Mesodermal cell (in vitro differentiated cells): ENCODE measurements at regions not wholly inside any gene's neighbourhood (a gene's known extent, or its start where the extent isn't known, plus 50 kb on each side); places are given as distances from the start of the nearest gene placed in this dataset.

ENCODE experiments used
- H3K27ac ChIP-seq: 2 replicates; pipeline ENCODE4 v1.7.0; 2013; ENCODE audit warnings: mild to moderate bottlenecking, low read depth, low read length, moderate library complexity; ENCODE audit not compliant: severe bottlenecking
- H3K36me3 ChIP-seq: 2 replicates; pipeline ENCODE4 v1.7.1; 2013; ENCODE audit warnings: mild to moderate bottlenecking, low read length, moderate library complexity; ENCODE audit not compliant: control insufficient read depth, insufficient read depth
- H3K4me1 ChIP-seq: one replicate; pipeline ENCODE4 v1.7.1; 2013; ENCODE audit warnings: mild to moderate bottlenecking, low read length; ENCODE audit not compliant: insufficient read depth, control insufficient read depth, poor library complexity, severe bottlenecking
- H3K4me3 ChIP-seq: 2 replicates; pipeline ENCODE4 v1.7.0; 2013; ENCODE audit warnings: low read length, control low read depth, mild to moderate bottlenecking; ENCODE audit not compliant: insufficient read depth, poor library complexity, severe bottlenecking; ENCODE audit errors: extremely low read depth
- H3K9me3 ChIP-seq: 2 replicates; pipeline ENCODE4 v1.7.1; 2013; ENCODE audit warnings: mild to moderate bottlenecking, low read length, moderate library complexity; ENCODE audit not compliant: control insufficient read depth
- WGBS, 2 experiments: methylation state at CpG; one replicate each; pipeline ENCODE4 v1.1.5; 2013; ENCODE audit warnings: missing lambda C conversion rate in 2 of 2; ENCODE audit not compliant: insufficient coverage in 2 of 2; 5-methylcytosine and 5-hydroxymethylcytosine counted together

GRCh38 chr21:35963920-35964451 lies 96.3 kb downstream of the SETD4 start:
- Histone ChIP-seq H3K27ac (no peak overlapping the region), H3K4me1 (no peaks in the 10 kb centered on the region), H3K9me3 (no peaks in the 10 kb centered on the region), H3K36me3 (no peaks in the 10 kb centered on the region), H3K4me3 (no peak overlapping the region)
- WGBS, 2 experiments: 84 to 92% methylated on average over 6 to 7 of the region's 9 CpGs

- Histone ChIP-seq H3K27ac (no peak overlapping the region), H3K4me3 (no peak overlapping the region), H3K36me3 (no peaks in the 10 kb centered on the region), H3K4me1 (no peaks in the 10 kb centered on the region), H3K9me3 (no peaks in the 10 kb centered on the region)
- 83 to 100% methylated on average over 1 of the region's 2 CpGs for WGBS, 2 experiments
These were observed 97.4 kb downstream of the SETD4 start for GRCh38 chr21:35962917-35963316.

DNA sequence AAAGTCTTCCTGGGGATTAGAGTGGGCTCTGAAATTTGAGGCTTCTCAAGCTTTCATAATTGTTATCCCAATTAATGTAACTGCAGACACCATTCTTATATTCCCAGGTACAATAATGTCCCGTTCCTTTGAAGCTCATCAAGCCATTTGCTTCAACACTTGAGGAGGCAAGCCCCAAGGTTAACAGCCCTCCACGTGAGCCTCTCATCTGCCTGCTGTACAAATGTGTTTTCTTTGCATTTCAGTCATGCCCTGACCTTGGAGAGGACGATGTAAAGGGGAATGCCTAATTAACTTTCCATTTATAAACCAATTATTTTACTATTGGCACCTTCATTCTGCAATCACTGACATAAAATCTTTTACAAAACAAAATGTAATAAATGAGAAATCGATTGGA lies 106.3 kb downstream of the SETD4 start:
- WGBS, 2 experiments: 67 to 83% methylated on average over 2 of the region's 4 CpGs
- no peaks in the 10 kb centered on the region for H3K4me1 ChIP-seq
- no peak overlapping the region for H3K27ac ChIP-seq
- H3K9me3 ChIP-seq: no peaks in the 10 kb centered on the region
- no peak overlapping the region for H3K4me3 ChIP-seq
- no peaks in the 10 kb centered on the region for H3K36me3 ChIP-seq

DNA sequence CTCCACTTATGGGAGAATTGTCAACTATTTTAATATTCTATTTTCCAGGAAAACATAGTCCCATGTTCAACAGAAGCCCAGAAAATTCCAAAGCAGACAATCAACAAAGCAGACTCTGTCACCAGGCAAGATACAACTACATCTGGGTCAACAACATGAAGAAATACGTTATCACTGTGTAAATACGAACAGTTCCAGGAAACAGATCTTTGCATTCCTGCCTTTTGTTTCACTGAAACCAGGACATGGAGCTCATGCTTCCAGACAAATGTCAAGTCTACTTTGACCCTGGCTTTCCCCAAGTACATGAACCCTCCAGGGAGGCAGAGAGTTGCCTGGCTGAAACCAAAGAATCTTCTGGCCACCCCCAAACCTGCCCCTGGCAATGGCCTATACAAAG lies 106.7 kb downstream of the SETD4 start:
- Histone ChIP-seq H3K4me3 (no peak overlapping the region), H3K27ac (no peak overlapping the region), H3K36me3 (no peaks in the 10 kb centered on the region), H3K4me1 (no peaks in the 10 kb centered on the region), H3K9me3 (no peaks in the 10 kb centered on the region)
- 79 to 100% methylated on average over 2 of the region's 2 CpGs for WGBS, 2 experiments

- Histone ChIP-seq H3K9me3 (no peaks in the 10 kb centered on the region), H3K27ac (no peak overlapping the region)
- WGBS, 2 experiments: 67 to 88% methylated on average over 1 to 2 of the region's 2 CpGs
These were observed 107.5 kb downstream of the SETD4 start for GRCh38 chr21:35952651-35953340.

DNA sequence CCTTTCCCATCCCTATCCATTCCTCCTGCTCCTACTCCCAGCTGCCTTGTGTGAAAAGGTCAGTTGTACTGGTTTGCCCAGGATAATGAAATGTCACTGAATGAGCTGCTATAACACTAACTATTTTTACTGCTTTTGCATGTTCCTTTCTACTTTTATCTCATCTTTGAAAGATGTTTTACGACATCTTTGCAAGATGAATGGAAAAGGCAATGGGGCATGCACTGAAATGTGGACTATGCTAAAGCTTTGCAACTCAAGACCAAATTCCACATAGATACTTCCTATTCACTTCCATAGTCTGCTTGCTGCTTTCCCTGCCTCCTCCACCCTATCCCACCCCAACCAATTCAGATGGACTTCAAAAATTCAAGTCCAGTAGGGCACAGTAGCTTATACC lies 111.3 kb downstream of the SETD4 start:
- 80% methylated on average over 1 of the region's 1 CpG; no CpG with 5 or more reads in 1 of the 2 experiments for WGBS, 2 experiments

More at GRCh38 chr21:35952651-35953340, 107.5 kb downstream of the SETD4 start:
- H3K4me3 ChIP-seq: no peak overlapping the region
- no peaks in the 10 kb centered on the region for H3K36me3 ChIP-seq
- no peaks in the 10 kb centered on the region for H3K4me1 ChIP-seq

GRCh38 chr21:35945089-35945671 lies 115.1 kb downstream of the SETD4 start:
- no peak overlapping the region for H3K27ac ChIP-seq
- 88 to 100% methylated on average over 3 to 4 of the region's 6 CpGs for WGBS, 2 experiments
- no peaks in the 10 kb centered on the region for H3K9me3 ChIP-seq
- H3K4me1 ChIP-seq: no peaks in the 10 kb centered on the region
- no peaks in the 10 kb centered on the region for H3K36me3 ChIP-seq
- no peak overlapping the region for H3K4me3 ChIP-seq

More for the DNA sequence above, 111.3 kb downstream of the SETD4 start:
- Histone ChIP-seq H3K4me3 (no peak overlapping the region), H3K9me3 (no peaks in the 10 kb centered on the region), H3K27ac (no peak overlapping the region), H3K4me1 (no peaks in the 10 kb centered on the region), H3K36me3 (no peaks in the 10 kb centered on the region)

GRCh38 chr21:35943752-35944151 lies 116.6 kb downstream of the SETD4 start:
- Histone ChIP-seq H3K36me3 (no peaks in the 10 kb centered on the region), H3K27ac (no peak overlapping the region), H3K4me3 (no peak overlapping the region), H3K4me1 (no peaks in the 10 kb centered on the region), H3K9me3 (no peaks in the 10 kb centered on the region)
- 77 to 92% methylated on average over 2 to 3 of the region's 3 CpGs for WGBS, 2 experiments

DNA sequence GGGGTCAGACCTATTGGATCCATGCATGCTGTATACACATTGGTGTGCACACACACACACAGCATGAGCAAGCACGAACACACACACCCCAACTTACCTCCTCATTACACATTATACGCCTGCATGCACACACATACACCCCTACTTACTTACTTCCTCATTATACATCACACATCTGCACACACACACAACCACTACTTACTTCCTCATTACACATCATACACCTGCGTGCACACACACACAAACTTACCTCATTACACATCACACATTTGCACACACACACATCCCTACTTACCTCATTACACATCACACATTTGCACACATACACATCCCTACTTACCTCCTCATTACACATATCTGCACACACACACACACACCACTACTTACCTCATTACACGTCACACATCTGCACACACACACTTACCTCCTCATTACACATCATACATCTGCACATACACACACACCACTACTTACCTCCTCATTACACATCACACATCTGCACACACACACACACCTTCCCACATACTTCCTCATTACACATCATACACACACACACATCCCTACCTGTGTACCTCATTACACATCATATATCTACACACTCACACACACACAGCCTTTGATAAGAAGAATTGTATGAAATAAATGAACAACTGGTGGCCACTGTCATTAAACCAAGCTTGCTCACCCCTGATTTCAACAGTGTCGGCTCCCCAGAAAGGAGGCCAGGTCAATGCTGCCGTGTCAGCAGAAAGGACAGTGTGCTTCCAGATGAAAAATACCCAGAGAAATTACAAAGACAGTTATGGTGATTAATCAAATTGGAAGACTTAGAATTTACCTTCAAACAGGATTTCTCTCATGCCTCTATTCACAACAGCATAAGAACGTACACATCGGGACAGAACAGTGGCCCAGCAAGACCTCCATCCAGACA lies 117.8 kb downstream of the SETD4 start:
- H3K4me3 ChIP-seq: no peak overlapping the region
- H3K9me3 ChIP-seq: no peaks in the 10 kb centered on the region
- H3K36me3 ChIP-seq: no peaks in the 10 kb centered on the region
- no peaks in the 10 kb centered on the region for H3K4me1 ChIP-seq
- 82 to 91% methylated on average over 4 to 5 of the region's 8 CpGs for WGBS, 2 experiments
- no peak overlapping the region for H3K27ac ChIP-seq

DNA sequence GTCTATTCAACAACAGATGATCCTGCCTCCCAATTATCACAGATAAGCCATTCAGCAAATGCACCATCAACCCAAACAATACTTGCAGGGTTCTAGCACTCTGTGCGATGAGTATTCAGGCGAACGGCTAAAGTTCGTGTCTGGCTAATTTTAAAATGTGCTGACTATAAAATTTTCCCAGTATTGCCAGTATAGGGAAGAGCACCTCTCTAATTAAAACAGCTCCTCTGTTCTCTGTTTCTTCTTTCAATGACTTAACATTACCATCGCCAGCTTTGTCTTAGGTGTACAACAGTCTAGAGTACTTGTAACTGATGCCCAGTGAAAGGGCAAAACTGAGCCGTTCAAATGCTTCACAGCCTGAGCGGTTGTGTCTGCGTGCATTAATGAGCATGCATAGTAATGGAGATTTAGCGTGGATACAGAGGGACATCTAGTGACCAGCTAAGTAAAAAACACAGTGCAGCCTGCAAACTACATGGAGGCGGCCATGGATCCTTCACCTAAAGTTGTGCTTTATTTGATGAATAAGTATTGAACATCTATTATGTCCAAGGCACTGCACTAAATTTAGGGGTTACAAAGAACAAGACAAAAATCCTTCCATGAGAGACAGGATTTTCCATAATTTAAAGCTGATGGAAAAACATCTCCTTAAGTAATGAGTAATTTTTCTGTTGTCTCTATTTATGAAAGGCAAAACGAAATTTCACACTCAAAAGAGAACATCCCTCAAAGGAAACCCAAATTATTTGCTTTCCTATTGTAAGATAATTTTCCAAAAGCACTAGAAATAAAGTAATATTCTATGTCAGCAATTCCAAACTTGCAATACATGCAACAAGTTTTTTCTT lies 120.0 kb downstream of the SETD4 start:
- no peaks in the 10 kb centered on the region for H3K4me1 ChIP-seq
- H3K4me3 ChIP-seq: no peak overlapping the region
- WGBS, 2 experiments: 9 to 44% methylated on average over 4 to 10 of the region's 11 CpGs
- no peaks in the 10 kb centered on the region for H3K9me3 ChIP-seq
- H3K27ac ChIP-seq: no peak overlapping the region
- H3K36me3 ChIP-seq: no peaks in the 10 kb centered on the region
